ENCODE measurements at regions not wholly inside any gene's neighbourhood (a gene's known extent, or its start where the extent isn't known, plus 50 kb on each side); places are given as distances from the start of the nearest gene placed in this dataset.

- no peak overlapping the region for H3K27ac ChIP-seq
- H3K4me1 ChIP-seq (replicated peaks) = no peaks in the 10 kb centered on the region
- no peaks in the 10 kb centered on the region for H3K36me3 ChIP-seq
- no peak overlapping the region for H3K4me3 ChIP-seq
- H3K27me3 ChIP-seq (replicated peaks) = no peaks in the 10 kb centered on the region
- no peaks in the 10 kb centered on the region for H3K9me3 ChIP-seq (replicated peaks)
- no peak for DNase-seq (ENCODE audit: low read depth in 1 of 2, low spot score in 2 of 2)
Measured at GRCh38 chr21:31493350-31493880, 149.4 kb upstream of the TIAM1 start.

- no peaks in the 10 kb centered on the region for H3K27me3 ChIP-seq (replicated peaks)
- no peak for DNase-seq (ENCODE audit: low read depth in 1 of 2, low spot score in 2 of 2)
- no peak overlapping the region for H3K27ac ChIP-seq
- no peaks in the 10 kb centered on the region for H3K36me3 ChIP-seq
- no peaks in the 10 kb centered on the region for H3K9me3 ChIP-seq (replicated peaks)
- no peaks in the 10 kb centered on the region for H3K4me1 ChIP-seq (replicated peaks)
- H3K4me3 ChIP-seq = no peak overlapping the region
Measured at GRCh38 chr21:31491617-31492016, 147.6 kb upstream of the TIAM1 start.

GRCh38 chr21:31490443-31490842 lies 146.4 kb upstream of the TIAM1 start:
- Histone ChIP-seq H3K4me1 (replicated peaks) (no peaks in the 10 kb centered on the region), H3K4me3 (no peak overlapping the region), H3K36me3 (no peaks in the 10 kb centered on the region), H3K27me3 (replicated peaks) (no peaks in the 10 kb centered on the region), H3K27ac (no peak overlapping the region), H3K9me3 (replicated peaks) (peaks cover 4% of the 10 kb centered on the region)
- DNase-seq (ENCODE audit: low read depth in 1 of 2, low spot score in 2 of 2) = no peak

- Histone ChIP-seq H3K9me3 (replicated peaks) (peaks cover 8% of the 10 kb centered on the region), H3K4me3 (no peak overlapping the region), H3K27ac (no peak overlapping the region), H3K27me3 (replicated peaks) (no peaks in the 10 kb centered on the region), H3K36me3 (no peaks in the 10 kb centered on the region), H3K4me1 (replicated peaks) (no peaks in the 10 kb centered on the region; the same call in 1 of the 2 replicates)
- no peak for DNase-seq (ENCODE audit: low read depth in 1 of 2, low spot score in 2 of 2)
Measured at GRCh38 chr21:31489726-31490125, 145.7 kb upstream of the TIAM1 start.

- Histone ChIP-seq H3K27me3 (replicated peaks) (no peaks in the 10 kb centered on the region), H3K4me3 (no peak overlapping the region), H3K4me1 (replicated peaks) (peaks cover 5% of the 10 kb centered on the region; the same call in 1 of the 2 replicates), H3K27ac (no peak overlapping the region), H3K9me3 (replicated peaks) (peaks cover 8% of the 10 kb centered on the region), H3K36me3 (no peaks in the 10 kb centered on the region)
- no peak for DNase-seq (ENCODE audit: low read depth in 1 of 2, low spot score in 2 of 2)
Measured at GRCh38 chr21:31489014-31489413, 145.0 kb upstream of the TIAM1 start.

- Histone ChIP-seq H3K4me1 (replicated peaks) (peaks cover 5% of the 10 kb centered on the region; the same call in 1 of the 2 replicates), H3K27ac (no peak overlapping the region), H3K27me3 (replicated peaks) (no peaks in the 10 kb centered on the region), H3K4me3 (no peak overlapping the region), H3K9me3 (replicated peaks) (peaks cover 17% of the 10 kb centered on the region), H3K36me3 (no peaks in the 10 kb centered on the region)
- DNase-seq (ENCODE audit: low read depth in 1 of 2, low spot score in 2 of 2) = no peak
Measured at GRCh38 chr21:31484219-31484618, 140.2 kb upstream of the TIAM1 start.

- Histone ChIP-seq H3K4me1 (replicated peaks) (peaks cover 5% of the 10 kb centered on the region; the same call in 1 of the 2 replicates), H3K27me3 (replicated peaks) (no peaks in the 10 kb centered on the region), H3K36me3 (no peaks in the 10 kb centered on the region), H3K9me3 (replicated peaks) (peaks cover 17% of the 10 kb centered on the region), H3K4me3 (no peak overlapping the region), H3K27ac (no peak overlapping the region)
- no peak for DNase-seq (ENCODE audit: low read depth in 1 of 2, low spot score in 2 of 2)
Measured at GRCh38 chr21:31483146-31483545, 139.1 kb upstream of the TIAM1 start.

- DNase-seq (ENCODE audit: low read depth in 1 of 2, low spot score in 2 of 2) = no peak
- Histone ChIP-seq H3K9me3 (replicated peaks) (peaks cover 17% of the 10 kb centered on the region), H3K27me3 (replicated peaks) (no peaks in the 10 kb centered on the region)
Measured at GRCh38 chr21:31482460-31482859, 138.4 kb upstream of the TIAM1 start.

GRCh38 chr21:31480228-31480627 lies 136.2 kb upstream of the TIAM1 start:
- H3K27me3 ChIP-seq (replicated peaks) = no peaks in the 10 kb centered on the region
- peaks cover 5% of the 10 kb centered on the region; the same call in 1 of the 2 replicates for H3K4me1 ChIP-seq (replicated peaks)
- no peak overlapping the region for H3K27ac ChIP-seq
- no peak overlapping the region for H3K4me3 ChIP-seq
- DNase-seq (ENCODE audit: low read depth in 1 of 2, low spot score in 2 of 2) = no peak
- H3K36me3 ChIP-seq = no peaks in the 10 kb centered on the region
- peaks cover 10% of the 10 kb centered on the region for H3K9me3 ChIP-seq (replicated peaks)

More at GRCh38 chr21:31482460-31482859, 138.4 kb upstream of the TIAM1 start:
- Histone ChIP-seq H3K27ac (no peak overlapping the region), H3K4me3 (no peak overlapping the region), H3K36me3 (no peaks in the 10 kb centered on the region), H3K4me1 (replicated peaks) (peaks cover 5% of the 10 kb centered on the region; the same call in 1 of the 2 replicates)

GRCh38 chr21:31479714-31480113 lies 135.7 kb upstream of the TIAM1 start:
- no peaks in the 10 kb centered on the region for H3K36me3 ChIP-seq
- no peak overlapping the region for H3K27ac ChIP-seq
- peaks cover 5% of the 10 kb centered on the region; the same call in 1 of the 2 replicates for H3K4me1 ChIP-seq (replicated peaks)
- H3K4me3 ChIP-seq = no peak overlapping the region
- DNase-seq (ENCODE audit: low read depth in 1 of 2, low spot score in 2 of 2) = no peak
- peaks cover 9% of the 10 kb centered on the region for H3K9me3 ChIP-seq (replicated peaks)
- no peaks in the 10 kb centered on the region for H3K27me3 ChIP-seq (replicated peaks)

- H3K4me1 ChIP-seq (replicated peaks) = 0 out of 2 replicates have a peak, but pooled peaks cover under 1% of the 10 kb centered on the region
- H3K9me3 ChIP-seq (replicated peaks) = peaks cover 9% of the 10 kb centered on the region
- no peak overlapping the region for H3K27ac ChIP-seq
- H3K27me3 ChIP-seq (replicated peaks) = no peaks in the 10 kb centered on the region
- H3K36me3 ChIP-seq = no peaks in the 10 kb centered on the region
- H3K4me3 ChIP-seq = no peak overlapping the region
- no peak for DNase-seq (ENCODE audit: low read depth in 1 of 2, low spot score in 2 of 2)
Measured at GRCh38 chr21:31479222-31479621, 135.2 kb upstream of the TIAM1 start.

- peaks cover 5% of the 10 kb centered on the region for H3K9me3 ChIP-seq (replicated peaks)
- H3K4me1 ChIP-seq (replicated peaks) = no peaks in the 10 kb centered on the region
- no peaks in the 10 kb centered on the region for H3K27me3 ChIP-seq (replicated peaks)
- H3K27ac ChIP-seq = no peak overlapping the region
- no peak overlapping the region for H3K4me3 ChIP-seq
- no peaks in the 10 kb centered on the region for H3K36me3 ChIP-seq
- no peak for DNase-seq (ENCODE audit: low read depth in 1 of 2, low spot score in 2 of 2)
Measured at GRCh38 chr21:31476263-31477022, 132.4 kb upstream of the TIAM1 start.

- no peaks in the 10 kb centered on the region for H3K9me3 ChIP-seq (replicated peaks)
- no peaks in the 10 kb centered on the region for H3K36me3 ChIP-seq
- DNase-seq (ENCODE audit: low read depth in 1 of 2, low spot score in 2 of 2) = no peak
- no peaks in the 10 kb centered on the region for H3K27me3 ChIP-seq (replicated peaks)
- H3K4me1 ChIP-seq (replicated peaks) = no peaks in the 10 kb centered on the region
- no peak overlapping the region for H3K27ac ChIP-seq
- H3K4me3 ChIP-seq = no peak overlapping the region
Measured at GRCh38 chr21:31475223-31475622, 131.2 kb upstream of the TIAM1 start.

GRCh38 chr21:31473685-31474345 lies 129.8 kb upstream of the TIAM1 start:
- Histone ChIP-seq H3K4me3 (no peak overlapping the region), H3K27me3 (replicated peaks) (no peaks in the 10 kb centered on the region), H3K27ac (no peak overlapping the region), H3K36me3 (no peaks in the 10 kb centered on the region), H3K4me1 (replicated peaks) (no peaks in the 10 kb centered on the region), H3K9me3 (replicated peaks) (no peaks in the 10 kb centered on the region)
- no peak for DNase-seq (ENCODE audit: low read depth in 1 of 2, low spot score in 2 of 2)
